NCI-H524 (cell line): ENCODE measurements at regions not wholly inside any gene's neighbourhood (a gene's known extent, or its start where the extent isn't known, plus 50 kb on each side); places are given as distances from the start of the nearest gene placed in this dataset.
"Not testable (repeated sequence)": the region's sequence is repeated elsewhere in the genome, so short reads cannot be mapped to it uniquely, and the experiment has no call there.

Experiments used
- DNase-seq, 2 experiments: peaks; one replicate each; lab custom pipeline; 2025; lab: John Stamatoyannopoulos, UW

GRCh38 chr6:169378620-169379381, 125.2 kb upstream of the THBS2 start:
- no peak for DNase-seq

DNA sequence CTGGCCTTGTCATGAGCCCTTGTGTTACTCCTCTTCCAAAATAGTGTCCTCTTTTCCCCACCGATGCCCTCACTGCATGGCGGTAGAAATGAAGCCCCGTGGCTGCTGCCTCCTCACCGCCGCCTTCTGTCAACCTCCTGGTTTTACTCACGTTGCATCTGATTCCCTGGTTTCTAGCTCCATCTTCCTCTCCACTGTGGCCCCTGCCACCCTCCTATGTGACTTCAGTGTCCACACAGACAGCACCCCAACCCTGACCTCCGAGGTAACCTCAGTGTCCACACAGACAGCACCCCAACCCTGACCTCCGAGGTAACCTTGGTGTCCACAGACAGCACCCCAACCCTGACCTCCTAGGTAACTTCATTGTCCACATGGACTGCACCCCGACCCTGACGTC, 122.8 kb upstream of the THBS2 start:
- DNase-seq = no peak

DNA sequence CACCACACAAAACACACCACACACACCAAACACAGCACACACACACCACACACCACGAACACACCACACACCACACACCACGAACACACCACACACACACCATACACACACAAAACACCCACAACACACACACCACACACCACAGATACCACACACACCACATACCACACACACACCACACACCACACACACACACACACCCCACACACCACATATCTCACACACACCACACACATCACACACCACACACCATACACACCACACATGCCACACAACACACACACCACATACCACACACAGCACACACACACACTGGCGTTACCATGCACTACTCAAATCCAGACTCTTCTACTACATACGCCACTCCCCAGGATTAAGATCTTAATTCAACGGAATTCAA, 118.9 kb upstream of the THBS2 start:
- no peak for DNase-seq

DNA sequence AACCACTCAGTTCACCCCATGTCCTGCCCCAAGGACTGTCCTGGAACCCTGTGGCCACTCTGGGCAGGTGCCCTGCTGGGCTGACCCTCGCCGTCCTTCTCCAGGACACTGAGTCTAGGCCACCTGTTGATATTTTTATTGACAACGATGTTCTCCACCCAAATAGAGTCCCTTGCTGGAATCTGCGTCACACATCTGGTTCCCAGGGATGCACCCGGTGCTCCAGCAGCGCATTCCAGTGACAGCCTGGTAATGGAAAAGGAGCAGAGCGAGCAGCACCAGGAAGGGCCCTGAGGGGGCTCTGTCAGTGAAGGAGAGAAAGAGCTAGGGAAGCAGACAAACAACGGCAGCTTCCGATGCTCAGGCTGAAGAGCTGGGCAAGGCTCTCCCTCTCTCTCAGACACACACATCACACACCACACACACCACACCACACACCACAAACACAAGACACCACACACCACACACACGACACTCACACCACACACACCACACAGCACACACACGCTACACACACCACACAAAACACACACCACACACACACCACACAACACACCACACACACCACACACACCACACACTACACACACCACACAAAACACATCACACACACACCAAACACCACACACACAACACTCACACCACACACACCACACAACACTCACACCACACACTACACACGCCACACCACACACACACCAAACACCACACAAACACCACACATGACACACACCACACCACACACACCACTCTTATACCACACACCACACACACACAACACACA, 117.9 kb upstream of the THBS2 start:
- no peak for DNase-seq

DNA sequence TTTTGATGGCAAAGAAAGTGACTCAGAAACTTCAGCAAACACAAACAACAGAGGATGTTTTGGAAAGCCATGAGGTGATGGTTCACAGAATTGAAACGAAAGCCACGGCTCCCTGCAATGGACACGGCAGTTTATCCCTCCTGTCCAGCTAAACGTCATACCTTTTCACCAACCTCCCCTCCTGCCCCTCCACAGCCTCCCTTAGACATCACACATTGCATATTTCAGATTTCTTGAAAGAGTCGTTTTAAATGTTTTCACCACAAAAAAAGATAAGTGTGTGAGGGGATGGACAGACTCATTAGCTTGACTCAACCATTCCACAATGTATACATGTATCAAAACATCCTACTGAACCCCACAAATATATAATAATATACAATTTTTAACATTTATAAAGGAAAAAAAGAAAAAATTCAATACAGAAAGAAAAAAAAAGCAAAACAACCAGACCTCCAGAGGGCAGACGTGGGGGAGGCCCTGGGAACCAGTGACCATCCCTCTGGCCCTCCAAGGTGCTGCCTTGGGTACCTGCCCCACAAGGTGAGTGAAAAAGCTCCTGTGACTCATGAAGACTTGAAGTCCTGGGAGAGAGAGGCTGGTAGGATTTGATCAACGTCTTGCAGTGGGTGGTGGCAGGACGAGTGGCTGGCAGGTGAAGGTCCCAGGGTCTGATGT, 117.2 kb upstream of the THBS2 start:
- no peak for DNase-seq

- no peak for DNase-seq
Measured at GRCh38 chr6:169370054-169370453, 116.4 kb upstream of the THBS2 start.

DNA sequence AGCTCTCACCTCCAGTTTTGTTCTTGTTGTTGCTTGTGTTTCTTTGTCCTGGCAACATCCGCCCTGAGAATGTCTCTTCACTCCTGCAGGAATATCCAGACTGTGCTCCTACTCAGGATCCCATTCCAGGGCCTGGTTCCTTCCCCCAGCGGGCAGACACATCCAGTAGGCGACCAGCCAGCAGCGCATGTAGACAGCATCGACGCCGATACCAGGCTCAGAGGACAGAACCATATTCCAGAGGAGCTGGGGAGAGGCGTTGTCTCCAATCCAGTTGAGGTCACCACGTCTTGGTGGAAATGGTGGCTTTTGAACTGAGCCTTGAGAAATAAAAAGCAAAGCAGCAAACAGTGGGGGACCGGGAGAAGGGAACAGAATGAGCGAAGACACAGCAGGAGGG, 114.6 kb upstream of the THBS2 start:
- no peak for DNase-seq

- DNase-seq = no peak
Measured at GRCh38 chr6:169367507-169367906, 113.9 kb upstream of the THBS2 start.

- DNase-seq = no peak
Measured at GRCh38 chr6:169366258-169366901, 112.7 kb upstream of the THBS2 start.

- no peak for DNase-seq
Measured at GRCh38 chr6:169365567-169366257, 112.1 kb upstream of the THBS2 start.

DNA sequence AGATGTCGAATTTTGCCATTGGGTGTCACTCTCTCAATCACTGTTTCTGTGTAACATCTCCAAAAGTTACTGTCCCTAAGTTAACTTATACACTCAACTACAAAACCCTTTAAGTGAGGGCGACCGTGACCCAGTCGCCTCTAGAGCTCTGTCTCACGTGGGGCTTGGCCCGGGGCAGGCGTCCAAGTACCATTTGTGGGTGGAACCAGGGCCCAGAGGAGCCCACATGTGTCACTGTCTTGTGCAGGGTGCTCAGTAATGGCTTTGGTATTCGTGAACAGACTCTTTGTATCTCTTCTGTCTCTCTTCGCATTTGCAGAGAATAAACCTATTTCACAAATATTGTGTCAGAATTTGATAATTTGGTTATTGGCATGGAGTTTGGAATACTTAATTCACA, 109.9 kb upstream of the THBS2 start:
- no peak for DNase-seq

DNA sequence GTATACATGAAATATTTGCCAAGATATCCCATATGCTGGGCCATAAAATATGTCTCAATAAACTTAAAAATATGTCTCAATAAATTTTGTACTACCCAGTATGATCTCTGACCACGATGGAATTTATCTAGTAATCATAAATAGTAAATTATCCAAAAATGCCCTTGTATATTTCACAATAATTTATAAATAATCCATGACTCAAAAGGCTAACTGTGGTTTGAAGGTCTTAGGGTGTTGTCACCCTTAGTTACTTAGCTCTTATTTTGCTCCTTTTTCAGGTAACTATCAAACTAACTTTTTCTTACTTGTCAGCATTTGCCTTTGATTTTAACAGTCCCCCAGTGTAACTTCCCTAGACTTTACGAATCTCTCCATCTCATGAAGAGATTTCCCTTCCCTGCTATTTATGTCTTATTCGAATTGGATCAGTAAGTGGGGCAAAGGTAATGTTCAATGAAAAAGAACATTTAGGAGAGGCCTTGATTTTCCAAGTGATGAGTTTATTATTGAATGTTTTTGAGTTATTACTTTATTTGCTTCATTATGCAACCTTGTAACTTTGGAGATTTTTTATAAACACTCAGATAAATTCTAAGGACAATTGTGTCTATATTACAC, 109.0 kb upstream of the THBS2 start:
- DNase-seq = no peak

DNA sequence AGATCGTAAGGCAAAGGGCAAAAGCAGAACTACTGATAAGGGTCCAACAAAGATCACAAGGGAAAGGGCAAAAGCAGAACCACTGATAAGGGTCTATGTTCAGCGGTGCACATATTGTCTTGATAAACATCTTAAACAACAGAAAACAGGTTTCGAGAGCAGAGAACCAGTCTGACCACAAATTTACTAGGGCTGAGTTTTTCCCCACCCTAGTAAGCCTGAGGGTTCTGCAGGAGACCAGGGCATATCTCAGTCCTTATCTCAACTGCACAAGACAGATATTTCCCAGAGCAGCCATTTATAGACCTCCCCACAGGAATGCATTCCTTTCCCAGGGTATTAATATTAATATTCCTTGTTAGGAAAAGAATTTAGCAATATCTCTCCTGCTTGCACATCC, 101.4 kb upstream of the THBS2 start:
- DNase-seq = not testable (repeated sequence)

DNA sequence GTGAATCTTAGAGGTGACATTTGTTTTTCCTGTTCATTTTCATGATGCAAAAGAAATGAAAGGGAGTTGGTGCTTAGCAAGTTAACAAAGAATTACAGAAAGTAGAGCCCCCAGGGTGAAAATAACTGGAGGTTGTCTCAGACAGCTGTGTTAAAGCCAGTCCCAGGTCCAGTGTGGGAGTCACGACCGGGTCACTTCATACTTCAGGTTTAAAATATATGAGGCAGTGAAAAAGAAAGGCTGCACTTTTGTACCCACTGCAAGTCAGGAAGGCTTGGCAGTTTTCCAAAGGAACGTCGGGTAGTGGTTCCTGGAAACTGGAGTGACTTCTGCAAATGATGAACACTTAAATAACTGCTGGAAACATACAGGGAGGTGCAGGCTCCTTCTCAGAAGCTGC, 91.5 kb upstream of the THBS2 start:
- peak in 1 of 2 experiments; percentile 13 for DNase-seq

DNA sequence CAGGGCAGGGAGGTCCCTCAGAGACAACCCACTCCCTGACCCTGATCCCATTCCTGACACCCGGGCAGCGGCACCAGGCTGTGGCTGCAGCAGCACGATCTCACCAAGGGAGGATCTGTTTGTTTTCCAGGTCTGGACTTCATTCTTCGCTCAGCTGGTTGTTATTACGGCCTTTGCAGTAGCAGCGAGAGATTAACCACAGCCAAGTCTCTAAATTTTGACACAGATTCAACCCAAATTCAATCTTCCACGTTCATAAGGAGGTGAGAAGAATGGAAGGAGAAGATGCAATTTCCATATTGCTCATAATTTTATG, 91.1 kb upstream of the THBS2 start:
- DNase-seq = no peak

GRCh38 chr6:169343886-169344749, 90.5 kb upstream of the THBS2 start:
- no peak for DNase-seq

- DNase-seq = no peak
Measured at GRCh38 chr6:169342710-169343109, 89.1 kb upstream of the THBS2 start.

DNA sequence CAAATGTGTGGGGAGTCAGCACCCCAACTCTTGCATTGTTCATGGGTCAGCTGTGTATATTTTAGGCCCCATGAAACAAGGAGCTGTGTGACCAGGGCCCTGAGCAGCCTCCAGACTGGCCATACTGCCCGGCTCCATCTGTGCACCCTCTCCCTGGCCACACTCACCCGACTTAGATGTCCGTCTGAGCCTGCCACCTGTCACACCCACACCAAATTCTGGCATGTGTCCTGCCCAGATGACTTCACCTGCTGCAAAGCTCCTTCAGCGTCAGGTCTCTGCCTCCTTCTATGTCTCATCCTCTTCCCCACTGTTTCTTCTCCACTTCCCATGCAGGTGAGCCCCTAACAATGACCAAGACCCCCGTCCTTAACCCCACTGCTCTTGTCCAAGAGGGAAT, 88.1 kb upstream of the THBS2 start:
- DNase-seq = no peak

DNA sequence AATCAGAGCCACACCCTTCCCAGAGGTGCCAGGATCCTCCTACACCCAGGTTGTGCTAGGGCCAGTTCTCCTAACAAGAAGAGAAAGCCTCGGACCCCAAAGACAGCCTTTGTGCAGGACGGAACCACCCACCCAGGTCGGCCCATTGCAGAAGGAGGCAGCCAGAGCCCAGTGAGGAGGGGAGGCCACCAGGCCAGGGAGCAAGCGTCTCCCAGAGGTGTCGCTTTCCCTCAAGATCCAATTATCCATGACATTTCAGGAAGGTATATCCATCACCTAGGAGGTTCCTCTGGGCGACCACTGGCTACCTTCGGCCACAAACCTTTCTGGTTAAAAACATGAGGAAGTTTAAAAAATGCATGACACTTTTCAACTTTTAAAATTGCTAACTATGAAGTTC, 87.4 kb upstream of the THBS2 start:
- DNase-seq = no peak

DNA sequence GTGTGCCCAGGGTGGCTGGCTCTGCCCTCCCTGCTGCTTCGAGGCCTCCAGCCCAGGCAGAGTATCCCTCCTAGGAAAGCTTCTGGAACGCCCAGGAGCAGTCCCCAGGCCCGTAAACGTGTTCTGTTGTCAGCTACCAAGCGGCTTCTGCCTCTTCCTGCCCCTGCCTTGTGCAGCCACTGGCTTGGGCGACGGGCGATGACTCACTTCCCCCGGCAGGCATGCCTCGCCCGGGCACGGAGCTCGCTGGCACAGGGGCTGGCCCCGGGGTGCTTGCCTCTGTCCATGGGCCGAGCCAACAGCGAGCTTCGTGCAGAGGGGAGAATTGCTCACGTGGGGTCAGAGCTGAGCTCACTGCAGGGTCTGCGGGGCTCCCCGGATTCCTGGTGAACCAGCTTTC, 86.7 kb upstream of the THBS2 start:
- DNase-seq = no peak
